ENCODE measurements at regions not wholly inside any gene's neighbourhood (a gene's known extent, or its start where the extent isn't known, plus 50 kb on each side); places are given as distances from the start of the nearest gene placed in this dataset.

DNA sequence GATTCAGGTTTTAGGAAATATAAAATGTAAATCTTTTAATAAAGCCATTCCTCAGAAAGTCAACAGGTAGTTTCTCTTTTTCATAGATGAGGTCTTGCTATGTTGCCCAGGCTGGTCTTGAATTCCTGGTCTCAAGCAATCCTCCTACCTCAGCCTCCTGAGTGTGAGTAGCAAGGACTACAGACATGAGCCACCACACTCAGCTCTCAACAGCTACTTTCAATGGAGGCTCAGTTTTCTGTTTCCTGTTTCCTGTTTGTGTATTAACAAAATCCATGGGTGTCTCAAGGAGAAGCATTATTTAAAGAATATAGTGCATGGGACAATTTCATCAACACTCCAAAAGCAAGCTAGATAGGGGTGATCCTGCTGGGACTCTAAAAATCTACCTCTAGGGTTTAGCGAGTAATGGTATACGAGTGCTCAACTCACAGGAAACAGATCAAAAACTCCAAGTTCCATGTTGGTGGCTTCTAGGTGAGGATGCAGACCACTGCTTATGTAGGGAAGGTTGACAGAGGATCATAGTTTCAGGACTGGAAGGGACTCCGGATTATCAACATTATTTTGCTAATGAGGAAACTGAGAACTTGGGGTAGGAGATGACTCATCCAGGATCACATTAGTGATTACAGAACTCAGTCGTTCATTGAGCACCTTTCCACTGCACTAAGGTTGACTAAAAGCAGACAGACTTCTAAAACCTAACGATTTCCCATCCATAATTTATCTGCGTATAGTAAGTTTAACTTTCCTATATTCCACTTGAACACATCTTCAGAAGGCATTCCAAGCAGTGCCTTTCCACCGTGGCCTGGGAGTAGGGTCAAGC is 61.7 kb upstream of the WIPF1 start:
- TF ChIP-seq, protein P1, sequence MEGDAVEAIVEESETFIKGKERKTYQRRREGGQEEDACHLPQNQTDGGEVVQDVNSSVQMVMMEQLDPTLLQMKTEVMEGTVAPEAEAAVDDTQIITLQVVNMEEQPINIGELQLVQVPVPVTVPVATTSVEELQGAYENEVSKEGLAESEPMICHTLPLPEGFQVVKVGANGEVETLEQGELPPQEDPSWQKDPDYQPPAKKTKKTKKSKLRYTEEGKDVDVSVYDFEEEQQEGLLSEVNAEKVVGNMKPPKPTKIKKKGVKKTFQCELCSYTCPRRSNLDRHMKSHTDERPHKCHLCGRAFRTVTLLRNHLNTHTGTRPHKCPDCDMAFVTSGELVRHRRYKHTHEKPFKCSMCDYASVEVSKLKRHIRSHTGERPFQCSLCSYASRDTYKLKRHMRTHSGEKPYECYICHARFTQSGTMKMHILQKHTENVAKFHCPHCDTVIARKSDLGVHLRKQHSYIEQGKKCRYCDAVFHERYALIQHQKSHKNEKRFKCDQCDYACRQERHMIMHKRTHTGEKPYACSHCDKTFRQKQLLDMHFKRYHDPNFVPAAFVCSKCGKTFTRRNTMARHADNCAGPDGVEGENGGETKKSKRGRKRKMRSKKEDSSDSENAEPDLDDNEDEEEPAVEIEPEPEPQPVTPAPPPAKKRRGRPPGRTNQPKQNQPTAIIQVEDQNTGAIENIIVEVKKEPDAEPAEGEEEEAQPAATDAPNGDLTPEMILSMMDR (IDR thresholded peaks at IDR 0.05 in 2 of 3, conservative IDR thresholded peaks at IDR 0.05 in 1 of 3; ENCODE audit: borderline replicate concordance in 1 of 3, insufficient read depth in 1 of 3, low read depth in 2 of 3, low read length in 2 of 3), result no peak
- TF ChIP-seq CEBPB (IDR thresholded peaks at IDR 0.05; ENCODE audit: low read depth), result no peak
- TF ChIP-seq, protein P2, sequence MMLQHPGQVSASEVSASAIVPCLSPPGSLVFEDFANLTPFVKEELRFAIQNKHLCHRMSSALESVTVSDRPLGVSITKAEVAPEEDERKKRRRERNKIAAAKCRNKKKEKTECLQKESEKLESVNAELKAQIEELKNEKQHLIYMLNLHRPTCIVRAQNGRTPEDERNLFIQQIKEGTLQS (IDR thresholded peaks at IDR 0.05), result no peak
